Body of pancreas (tissue), 4 donors: ENCODE measurements at regions not wholly inside any gene's neighbourhood (a gene's known extent, or its start where the extent isn't known, plus 50 kb on each side); places are given as distances from the start of the nearest gene placed in this dataset.
A peak's percentile ranks its signal among the peaks of the same experiment; 100 is the strongest.

ENCODE experiments used
- ATAC-seq: fragments of 150-250 bp; one replicate; pipeline ENCODE4 v1.9.1; 2016
- DNase-seq, 4 donors: peaks; one replicate each; pipeline ENCODE4 v3.0.0-alpha.2; 2019
- H3K27ac ChIP-seq, 4 donors: fragments of 200-600 bp; sonication (generic); 1 replicate in 3 of 4; 2 replicates in 1 of 4; pipeline versions ENCODE4 v1.5.1 to v1.6.1; 2016 to 2019; ENCODE audit warnings: mild to moderate bottlenecking in 1 of 4, mixed read lengths in 1 of 4, moderate library complexity in 1 of 4
- H3K27me3 ChIP-seq, 2 donors: fragments of 200-600 bp; sonication (generic); one replicate each; pipeline ENCODE4 v1.6.0; 2016; ENCODE audit warnings: mild to moderate bottlenecking in 1 of 2
- H3K36me3 ChIP-seq, 2 donors: fragments of 200-600 bp; sonication (generic); replicated peaks in 1 of 2; 2 replicates each; pipeline ENCODE4 v1.5.1; 2016; ENCODE audit warnings: low read depth in 2 of 2; ENCODE audit not compliant: insufficient read depth in 1 of 2
- H3K4me1 ChIP-seq: fragments of 200-600 bp; sonication (generic); one replicate; pipeline ENCODE4 v1.6.0; 2016
- H3K4me3 ChIP-seq, 2 donors: fragments of 200-600 bp; sonication (generic); 1 replicate in 1 of 2; 2 replicates in 1 of 2; pipeline ENCODE4 v1.5.1; 2016 to 2019
- H3K9me3 ChIP-seq, 3 donors: fragments of 200-600 bp; sonication (generic); 1 replicate in 2 of 3; 2 replicates in 1 of 3; pipeline ENCODE4 v1.5.1; 2016
- CTCF ChIP-seq, 7 experiments: fragments of 450-650 bp in 4 of 7; fragments of 200-600 bp in 3 of 7; sonication (generic) in 3 of 7; IDR thresholded peaks; one replicate each; pipeline ENCODE4 v1.5.1; 2016 to 2019; ENCODE audit warnings: antibody characterized with exemption in 7 of 7
- POLR2A ChIP-seq, 3 donors: fragments of 450-650 bp; IDR thresholded peaks; one replicate each; pipeline ENCODE4 v1.6.1; 2016; ENCODE audit warnings: antibody characterized with exemption in 3 of 3, mild to moderate bottlenecking in 2 of 3
- WGBS, 2 donors: methylation state at CpG; one replicate each; pipeline ENCODE4 v1.1.5; 2017; 5-methylcytosine and 5-hydroxymethylcytosine counted together
- intact Hi-C: fragments of 100-400 bp; cut with DNase I; formaldehyde crosslinking; loops from one replicate; pipeline ENCODE4 v1.15.1; 2023

GRCh38 chr9:90300611-90301276 lies 341.9 kb downstream of the DIRAS2 start:
- no peak for DNase-seq
- Histone ChIP-seq H3K4me3 (no peak overlapping the region), H3K4me1 (no peaks in the 10 kb centered on the region), H3K36me3 (no peaks in the 10 kb centered on the region), H3K9me3 (no peaks in the 10 kb centered on the region), H3K27ac (no peak overlapping the region), H3K27me3 (no peaks in the 10 kb centered on the region)
- WGBS, 2 donors: 28 to 32% methylated on average over 3 of the region's 3 CpGs
- intact Hi-C loops: no loop called here
- no peak for ATAC-seq
- TF ChIP-seq CTCF (IDR thresholded peaks at IDR 0.05) (no peak), POLR2A (IDR thresholded peaks at IDR 0.05) (no peak)

GRCh38 chr9:90301277-90301653 lies 341.4 kb downstream of the DIRAS2 start:
- Histone ChIP-seq H3K4me1 (no peaks in the 10 kb centered on the region), H3K4me3 (no peak overlapping the region), H3K27ac (no peak overlapping the region), H3K27me3 (no peaks in the 10 kb centered on the region), H3K9me3 (no peaks in the 10 kb centered on the region), H3K36me3 (no peaks in the 10 kb centered on the region)
- ATAC-seq (no peak), DNase-seq (peak in 2 of 4 donors; percentile 19 to 28)
- 27 to 36% methylated on average over 8 of the region's 8 CpGs for WGBS, 2 donors
- TF ChIP-seq POLR2A (IDR thresholded peaks at IDR 0.05): no peak
- TF ChIP-seq CTCF (IDR thresholded peaks at IDR 0.05): no peak
- intact Hi-C loops: no loop called here

GRCh38 chr9:90303655-90304054 lies 339.0 kb downstream of the DIRAS2 start:
- Histone ChIP-seq H3K4me3 (no peak overlapping the region), H3K36me3 (no peaks in the 10 kb centered on the region), H3K9me3 (no peaks in the 10 kb centered on the region), H3K27me3 (no peaks in the 10 kb centered on the region), H3K4me1 (no peaks in the 10 kb centered on the region), H3K27ac (no peak overlapping the region)
- DNase-seq: no peak
- ATAC-seq: no peak
- 69 to 78% methylated on average over 4 of the region's 4 CpGs for WGBS, 2 donors
- intact Hi-C loops: no loop called here
- TF ChIP-seq POLR2A (IDR thresholded peaks at IDR 0.05): no peak
- TF ChIP-seq CTCF (IDR thresholded peaks at IDR 0.05): no peak

GRCh38 chr9:90306158-90306557 lies 336.5 kb downstream of the DIRAS2 start:
- intact Hi-C loops: no loop called here
- TF ChIP-seq POLR2A (IDR thresholded peaks at IDR 0.05) (no peak), CTCF (IDR thresholded peaks at IDR 0.05) (no peak)
- H3K4me3 ChIP-seq: no peak overlapping the region
- H3K9me3 ChIP-seq: no peaks in the 10 kb centered on the region
- no peak overlapping the region for H3K27ac ChIP-seq
- ATAC-seq (no peak), DNase-seq (no peak)
- H3K27me3 ChIP-seq: no peaks in the 10 kb centered on the region
- H3K4me1 ChIP-seq: no peaks in the 10 kb centered on the region
- WGBS, 2 donors: 83 to 87% methylated on average over 11 of the region's 11 CpGs
- no peaks in the 10 kb centered on the region for H3K36me3 ChIP-seq

- TF ChIP-seq CTCF (IDR thresholded peaks at IDR 0.05) (no peak), POLR2A (IDR thresholded peaks at IDR 0.05) (no peak)
- ATAC-seq: no peak
- Histone ChIP-seq H3K27me3 (no peaks in the 10 kb centered on the region), H3K36me3 (no peaks in the 10 kb centered on the region), H3K4me3 (no peak overlapping the region), H3K4me1 (no peaks in the 10 kb centered on the region), H3K9me3 (no peaks in the 10 kb centered on the region), H3K27ac (no peak overlapping the region)
- 81 to 93% methylated on average over 4 of the region's 4 CpGs for WGBS, 2 donors
- intact Hi-C loops: no loop called here
- DNase-seq: peak in 3 of 4 donors; percentile 19 to 39 (median 25)
Observed at GRCh38 chr9:90307167-90307833, 335.3 kb downstream of the DIRAS2 start.
